ENCODE measurements at regions not wholly inside any gene's neighbourhood (a gene's known extent, or its start where the extent isn't known, plus 50 kb on each side); places are given as distances from the start of the nearest gene placed in this dataset.

DNA sequence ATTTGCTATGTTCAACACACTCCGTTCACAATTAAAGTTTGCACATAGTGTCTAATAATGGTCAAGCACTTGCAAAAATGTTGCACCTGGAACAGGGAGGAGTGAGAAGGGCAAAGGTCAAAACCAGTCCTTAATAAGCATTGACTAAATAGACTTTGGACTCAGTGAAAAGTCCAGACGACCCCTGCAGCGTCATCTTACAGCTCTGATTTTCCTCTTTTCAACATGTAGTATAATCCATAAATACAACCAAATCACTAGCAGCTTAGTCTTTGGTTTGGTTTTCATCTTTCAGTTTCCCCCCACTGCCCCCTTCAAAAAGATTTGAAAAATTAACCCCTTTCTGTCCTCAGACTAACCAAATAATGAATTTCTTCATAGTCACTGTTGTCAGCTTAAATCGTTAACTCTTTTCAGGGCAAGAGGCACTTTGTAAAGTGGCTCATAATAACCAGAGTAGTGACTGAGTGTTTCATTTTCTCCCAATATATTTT is 290.3 kb downstream of the PTPRC start:
- DNase-seq (ENCODE audit: extremely low spot score, insufficient read length, low read depth) (no peak), FAIRE-seq (peak; percentile 50)

DNA sequence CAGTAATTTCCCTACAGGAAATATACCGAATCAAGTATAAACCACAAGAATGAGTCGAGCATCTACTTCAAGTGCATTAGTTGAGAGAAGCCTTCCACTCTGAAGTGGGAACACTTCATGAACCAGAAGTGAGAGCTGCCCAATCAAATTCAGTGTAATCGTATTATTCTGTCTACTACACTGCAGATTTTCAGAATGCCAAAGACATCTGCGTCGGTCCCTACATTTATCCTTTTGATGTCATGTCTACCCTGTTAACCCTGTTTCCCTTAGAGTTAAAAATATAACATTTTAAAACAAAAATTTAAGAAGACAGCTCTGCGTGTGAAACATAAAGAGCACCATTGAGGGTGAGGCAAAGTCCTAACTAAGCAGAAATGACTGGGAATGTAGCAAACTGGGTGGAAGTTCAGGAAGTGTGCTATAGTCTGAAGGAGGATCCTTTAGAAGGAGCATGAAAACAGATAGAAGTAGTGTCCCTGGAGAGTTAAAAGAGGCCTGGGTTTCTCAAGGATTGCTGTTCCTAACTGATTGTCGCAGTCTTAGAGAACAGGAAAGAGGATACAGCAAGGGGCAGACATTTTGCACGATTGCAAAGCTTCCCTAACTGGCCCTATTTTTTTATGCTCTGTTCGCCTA is 291.2 kb downstream of the PTPRC start:
- FAIRE-seq (peak; percentile 26), DNase-seq (ENCODE audit: extremely low spot score, insufficient read length, low read depth) (no peak)

DNA sequence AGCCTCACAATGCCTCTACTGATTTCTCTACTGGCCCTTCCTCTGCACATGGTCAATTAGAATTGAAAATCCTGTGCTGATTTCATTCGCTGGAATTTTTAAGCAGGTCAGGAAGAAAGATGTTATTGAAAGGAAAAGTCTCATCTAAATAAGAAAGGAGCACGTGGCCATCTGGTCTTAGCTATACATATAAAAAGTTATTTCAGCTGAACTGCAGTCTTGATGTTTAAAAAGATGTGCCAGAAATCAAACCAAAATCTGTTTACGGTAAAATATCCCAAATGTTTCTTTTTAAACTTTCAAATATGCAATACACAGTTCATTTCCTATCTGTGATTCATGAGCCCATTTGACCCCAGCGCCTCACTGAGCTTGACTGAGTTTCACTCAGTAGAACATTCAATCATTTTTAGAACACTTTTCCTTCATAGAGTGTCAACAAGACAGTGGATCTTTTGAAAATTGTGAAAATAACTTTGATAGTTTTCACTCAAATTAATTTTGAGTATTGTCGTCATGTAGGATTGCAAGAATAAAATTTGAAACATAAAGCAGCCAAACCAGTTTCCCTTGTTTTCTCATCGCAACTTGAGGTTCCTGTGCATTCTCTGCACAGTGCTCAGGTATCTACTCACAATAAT is 293.6 kb downstream of the PTPRC start:
- FAIRE-seq = peak; percentile 49

DNA sequence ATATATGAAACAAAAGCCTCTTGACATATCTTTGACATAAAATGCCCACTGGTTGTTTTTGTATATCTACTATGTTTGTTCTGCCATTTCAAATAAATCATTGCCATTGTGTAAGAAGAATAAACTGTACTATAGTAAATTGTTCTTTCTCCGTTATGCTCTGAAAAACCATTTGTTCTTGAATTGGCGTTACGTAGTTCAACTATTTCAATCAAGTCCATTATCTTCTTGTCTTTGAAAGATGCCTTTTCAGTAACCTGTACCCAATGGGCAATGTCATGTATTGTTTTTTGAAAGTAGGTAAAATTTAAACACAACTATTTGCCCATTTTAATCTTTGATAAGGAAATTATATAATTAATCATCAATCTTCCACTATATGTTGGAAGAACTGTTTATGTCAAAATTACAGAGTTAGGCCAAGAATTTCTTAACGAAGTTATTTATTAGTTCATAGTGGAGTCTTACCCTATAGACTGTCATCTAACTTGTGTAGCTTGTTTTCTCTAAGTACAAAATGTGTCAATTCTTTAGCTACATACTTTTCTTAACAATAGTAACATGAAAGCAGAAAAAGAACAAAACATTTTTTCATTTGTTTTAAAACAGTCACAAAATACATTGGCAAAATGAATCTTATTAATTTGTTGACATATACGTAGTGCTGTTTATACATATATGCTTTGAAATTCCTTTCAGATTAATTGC is 294.8 kb downstream of the PTPRC start:
- DNase-seq (ENCODE audit: extremely low spot score, insufficient read length, low read depth) (no peak), FAIRE-seq (peak; percentile 29)

More for the DNA sequence above, 293.6 kb downstream of the PTPRC start:
- no peak for DNase-seq (ENCODE audit: extremely low spot score, insufficient read length, low read depth)

DNA sequence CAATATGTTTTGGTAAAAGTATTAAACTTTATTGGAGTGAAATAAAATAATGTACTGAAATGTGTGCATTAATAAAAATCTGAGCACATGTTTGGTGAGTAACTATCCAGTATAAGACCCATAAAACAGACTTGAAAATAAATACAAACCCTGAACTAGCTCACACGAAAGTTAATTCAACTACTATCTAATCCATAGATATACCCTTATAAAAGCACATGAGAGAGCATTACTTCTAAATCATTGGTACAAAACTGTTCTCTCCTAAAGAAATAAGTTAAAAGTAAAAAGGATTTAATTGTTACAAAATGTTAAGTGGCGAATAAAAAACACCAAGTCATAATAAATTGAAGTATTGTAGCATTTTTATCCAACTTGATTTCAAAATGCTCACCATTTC is 295.6 kb downstream of the PTPRC start:
- DNase-seq (ENCODE audit: extremely low spot score, insufficient read length, low read depth) (no peak), FAIRE-seq (no peak)

DNA sequence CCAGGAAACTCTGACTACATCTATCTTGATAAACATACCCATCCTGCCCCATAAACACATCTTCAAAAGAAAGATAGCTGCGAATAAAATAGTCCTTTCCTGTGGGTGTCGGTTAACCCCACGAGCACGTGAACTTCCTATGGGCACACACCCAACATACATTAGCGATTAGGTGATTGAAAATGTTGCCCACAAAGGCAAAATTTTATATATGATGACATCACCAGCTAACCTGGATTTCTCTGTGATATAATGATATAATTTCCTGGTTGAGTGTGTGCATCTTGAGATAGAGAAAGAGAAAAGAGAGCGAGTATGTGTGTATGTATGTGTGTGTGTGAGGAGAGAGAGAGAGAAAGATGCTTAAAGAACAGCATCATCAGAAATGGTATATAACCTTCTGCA is 296.1 kb downstream of the PTPRC start:
- DNase-seq (ENCODE audit: extremely low spot score, insufficient read length, low read depth) (no peak), FAIRE-seq (no peak)

DNA sequence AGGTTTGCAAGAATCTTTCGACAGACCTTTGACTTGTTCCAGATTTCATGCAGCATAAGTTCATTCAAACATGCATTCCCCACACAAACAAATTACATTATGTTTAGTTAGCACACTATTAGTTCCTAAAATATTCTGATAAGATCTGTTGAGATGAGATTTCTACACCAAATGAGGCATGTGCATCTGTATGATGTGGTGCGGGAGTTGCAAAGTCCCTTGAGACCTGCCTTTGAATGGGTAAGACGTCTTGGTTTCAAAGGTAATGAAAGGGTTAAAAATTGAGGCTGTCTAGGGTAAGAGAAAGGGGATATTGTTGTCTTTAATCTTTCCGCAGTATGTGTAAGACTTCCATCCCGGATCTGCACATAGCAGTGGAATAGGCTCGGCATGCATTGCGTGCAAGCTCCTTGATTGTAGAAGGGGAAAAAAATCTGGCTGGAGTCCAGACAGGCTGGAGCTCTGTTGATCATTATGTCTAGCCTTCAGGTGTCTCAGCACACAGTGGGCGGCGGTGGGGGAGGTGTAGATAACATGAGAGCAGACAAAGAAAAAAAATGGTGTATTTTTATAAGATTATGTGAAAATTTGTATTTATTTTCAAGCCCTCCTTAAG is 296.6 kb downstream of the PTPRC start:
- no peak for DNase-seq (ENCODE audit: extremely low spot score, insufficient read length, low read depth)
- peak; percentile 80 for FAIRE-seq

DNA sequence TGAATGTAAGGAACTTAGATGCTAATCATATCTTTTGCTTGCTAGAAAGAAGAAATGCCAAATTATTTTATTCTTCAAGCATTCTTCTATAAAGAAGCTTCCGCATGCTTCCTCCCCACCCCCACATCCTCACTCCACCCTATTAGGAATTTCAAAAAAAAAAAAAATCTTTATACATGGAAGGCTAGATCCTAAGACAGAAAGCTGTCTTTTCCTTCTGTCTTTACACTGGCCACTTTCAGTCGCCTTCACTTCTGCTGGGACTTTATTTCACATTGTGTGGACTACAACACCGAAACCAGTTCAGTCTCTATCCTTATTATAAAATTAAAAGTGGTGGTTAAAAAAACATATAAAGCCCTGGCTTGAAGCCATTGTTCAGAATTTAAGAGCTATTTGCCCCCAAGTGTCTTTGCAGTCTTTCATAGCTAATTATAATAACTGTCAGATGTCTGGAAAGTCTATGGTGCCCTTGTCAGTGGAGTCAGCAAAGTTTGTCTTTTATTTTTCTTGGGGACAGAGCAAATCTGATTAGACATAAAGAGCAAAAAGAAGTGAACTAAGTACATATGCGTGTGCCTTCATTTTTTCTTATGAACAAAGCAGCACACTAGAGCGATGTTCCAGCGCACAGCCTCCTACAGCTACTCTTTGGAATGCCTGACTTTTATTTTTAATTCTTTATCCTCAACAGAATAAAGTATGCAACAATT is 297.7 kb downstream of the PTPRC start:
- FAIRE-seq = no peak
- DNase-seq (ENCODE audit: extremely low spot score, insufficient read length, low read depth) = no peak

DNA sequence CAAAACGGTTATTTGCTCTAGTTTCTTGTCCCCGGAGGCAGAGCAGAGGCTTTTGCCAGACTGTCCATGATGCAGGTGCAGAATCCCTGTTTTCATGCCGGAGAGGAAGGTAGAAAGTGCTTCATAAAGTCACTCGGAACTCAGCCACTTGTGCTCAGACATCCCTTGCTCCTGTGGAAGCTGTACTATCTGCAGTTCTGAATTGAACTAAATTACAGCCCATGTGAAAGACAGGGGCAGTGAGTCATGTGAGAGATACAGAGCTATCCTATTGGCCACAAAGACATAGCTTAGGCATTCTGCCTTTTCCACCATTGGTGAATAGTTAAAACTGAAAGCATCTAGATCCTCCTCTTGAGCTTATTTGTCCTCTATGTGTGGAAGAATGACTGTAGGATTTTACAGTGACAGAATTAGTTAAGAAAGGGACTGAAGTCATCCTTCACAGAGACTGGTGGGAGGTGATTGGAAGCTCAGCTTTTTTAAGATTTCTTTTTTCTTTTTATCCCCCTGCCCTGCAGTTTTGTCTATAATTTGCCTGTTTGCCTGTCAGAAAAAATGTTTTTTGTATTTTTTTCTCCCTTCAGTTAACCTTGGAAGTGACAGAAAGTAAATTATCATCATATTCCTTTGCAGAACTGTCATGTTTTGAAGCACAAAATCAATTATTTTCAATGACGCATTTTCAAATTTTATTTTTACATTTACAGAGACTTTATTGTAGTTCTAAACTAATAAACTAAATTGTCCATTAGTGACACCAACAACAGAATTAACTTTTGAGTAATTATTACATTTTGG is 298.6 kb downstream of the PTPRC start:
- DNase-seq (ENCODE audit: extremely low spot score, insufficient read length, low read depth) (peak; percentile 30), FAIRE-seq (peak; percentile 95)

DNA sequence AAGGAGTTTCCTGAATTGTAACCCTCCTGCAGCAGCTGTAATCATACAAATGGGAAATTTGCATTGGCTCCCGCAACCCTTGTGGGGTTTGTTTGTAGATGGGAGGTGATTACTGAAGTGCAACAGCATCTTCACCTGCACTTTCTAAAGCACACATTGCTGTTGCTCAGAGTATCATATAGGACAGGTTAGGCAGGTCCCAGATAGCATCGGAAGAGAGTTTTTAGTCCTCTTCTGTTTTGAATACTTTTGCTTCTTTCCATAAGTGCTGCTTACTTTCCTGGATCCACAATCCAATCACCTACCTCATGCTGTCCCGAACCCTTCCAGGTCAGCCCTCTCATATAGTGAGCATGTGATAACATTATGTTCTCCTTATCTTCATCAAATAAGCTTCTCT is 300.4 kb downstream of the PTPRC start:
- DNase-seq (ENCODE audit: extremely low spot score, insufficient read length, low read depth) = no peak
- no peak for FAIRE-seq

DNA sequence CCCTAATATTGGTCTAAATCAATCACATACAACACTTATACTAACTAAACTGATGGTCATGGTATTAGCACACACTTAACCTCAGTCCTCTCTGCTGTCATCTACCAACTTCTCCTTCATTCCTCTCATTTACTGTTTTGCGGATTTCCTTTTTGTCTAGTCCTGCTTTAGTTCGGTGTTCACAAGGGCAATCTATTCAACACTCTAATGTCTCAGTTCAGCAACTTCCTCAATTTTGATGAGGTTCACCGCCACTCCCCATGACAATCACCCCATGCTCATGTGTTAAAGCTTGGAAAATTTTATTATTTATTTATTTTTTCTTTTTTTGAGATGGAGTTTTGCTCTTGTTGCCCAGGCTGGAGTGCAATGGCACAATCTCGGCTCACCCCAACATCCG is 301.1 kb downstream of the PTPRC start:
- DNase-seq (ENCODE audit: extremely low spot score, insufficient read length, low read depth) = no peak
- FAIRE-seq = no peak

DNA sequence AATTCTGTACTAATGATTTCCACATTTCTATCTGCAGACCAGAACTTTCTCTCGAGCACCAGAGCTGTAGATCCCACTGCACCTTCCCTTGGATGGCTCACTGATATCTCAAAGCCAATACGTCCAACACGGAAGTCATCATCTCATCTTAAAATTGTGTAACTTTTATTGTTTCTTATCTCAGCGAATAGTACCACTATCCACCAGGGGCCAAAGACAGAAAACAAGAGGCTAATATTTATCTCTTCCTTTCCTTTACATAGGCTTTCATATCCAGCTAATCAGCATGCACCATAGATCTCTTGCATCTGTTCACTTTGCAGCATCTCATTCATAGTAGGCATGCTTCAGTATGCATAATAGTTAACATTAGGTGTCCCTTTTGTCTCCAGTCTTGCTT is 303.6 kb downstream of the PTPRC start:
- FAIRE-seq = no peak
- no peak for DNase-seq (ENCODE audit: extremely low spot score, insufficient read length, low read depth)

DNA sequence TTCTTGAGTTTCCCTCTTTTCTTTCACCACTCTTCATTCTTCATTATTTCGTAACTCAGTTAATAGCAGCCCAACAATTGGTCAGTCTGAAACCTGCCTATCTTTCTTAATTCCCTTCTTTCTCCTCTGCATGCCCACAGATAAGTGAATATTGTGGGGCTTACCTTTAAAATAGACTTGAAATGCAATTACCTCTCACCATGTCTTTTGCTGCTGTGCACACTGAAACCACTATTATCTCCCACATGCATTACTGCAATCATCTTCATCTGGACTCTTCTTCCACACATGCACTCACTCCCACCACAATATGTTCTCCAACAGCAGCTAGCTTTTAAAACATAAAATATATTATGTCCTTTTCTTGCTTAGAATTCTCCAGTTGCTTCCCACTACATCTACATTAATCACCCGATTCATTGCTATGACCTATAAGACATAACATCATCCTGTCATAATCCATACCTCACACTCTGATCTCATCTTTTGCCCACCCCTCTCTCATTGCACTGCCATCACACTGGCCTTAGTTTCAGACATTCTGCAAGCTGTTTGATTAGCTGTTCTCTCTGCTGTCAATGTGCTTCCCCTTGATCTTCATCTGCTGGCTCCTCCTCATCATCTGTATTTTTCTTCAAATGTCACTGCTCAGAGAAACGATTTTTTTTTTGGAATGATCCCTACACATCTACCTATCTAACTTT is 304.8 kb downstream of the PTPRC start:
- DNase-seq (ENCODE audit: extremely low spot score, insufficient read length, low read depth) = no peak
- FAIRE-seq = no peak

DNA sequence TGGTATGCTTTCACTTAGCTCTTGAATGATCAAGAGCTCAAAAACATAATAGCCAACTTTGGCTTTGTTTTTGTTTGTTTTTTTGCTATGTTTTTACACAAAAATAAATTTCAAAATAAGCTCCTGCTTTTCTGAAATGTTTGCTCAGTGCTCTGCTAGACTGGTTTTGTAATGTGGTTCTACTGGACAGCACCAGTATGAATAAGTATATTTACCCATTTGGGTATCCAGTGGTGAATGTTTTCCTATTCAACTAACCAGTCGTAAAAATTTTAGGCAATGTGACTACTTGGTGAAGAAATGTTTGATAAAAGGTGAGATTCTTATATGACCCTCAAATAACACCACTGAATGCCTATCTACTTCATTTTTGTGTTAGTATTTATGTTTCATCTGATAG is 308.6 kb downstream of the PTPRC start:
- no peak for DNase-seq (ENCODE audit: extremely low spot score, insufficient read length, low read depth)
- FAIRE-seq = no peak

DNA sequence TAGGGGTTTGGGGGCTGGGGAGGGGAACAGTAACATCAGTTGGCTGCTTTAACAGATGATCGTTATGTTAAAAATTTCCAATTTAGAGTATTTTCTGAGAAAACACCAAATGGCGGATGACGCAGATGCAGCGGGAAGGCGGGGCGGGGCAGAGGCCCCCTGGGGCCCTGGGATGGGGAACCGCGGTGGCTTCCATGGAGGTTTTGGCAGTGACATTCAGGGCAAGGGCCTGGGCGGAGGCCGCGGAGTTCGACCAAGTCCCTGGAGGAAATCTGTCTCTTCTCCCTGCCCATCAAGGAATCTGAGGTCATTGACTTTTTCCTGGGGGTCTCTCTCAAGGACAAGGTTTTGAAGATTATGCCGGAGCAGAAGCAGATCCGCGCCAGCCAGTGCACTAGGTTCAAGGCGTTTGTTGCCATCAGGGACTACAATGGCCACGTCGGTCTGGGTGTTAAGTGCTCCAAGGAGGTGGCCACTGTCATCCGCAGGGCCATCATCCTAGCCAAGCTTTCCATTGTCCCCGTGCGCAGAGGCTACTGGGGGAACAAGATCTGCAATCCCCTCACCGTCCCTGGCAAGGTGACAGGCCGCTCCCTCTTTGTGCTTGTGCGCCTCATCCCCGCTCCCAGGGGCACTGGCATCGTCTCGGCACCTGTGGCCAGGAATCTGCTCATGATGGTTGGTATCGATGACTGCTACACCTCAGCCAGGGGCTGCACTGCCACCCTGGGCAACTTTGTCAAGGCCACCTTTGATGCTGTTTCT is 310.2 kb downstream of the PTPRC start:
- FAIRE-seq (no peak), DNase-seq (ENCODE audit: extremely low spot score, insufficient read length, low read depth) (no peak)

DNA sequence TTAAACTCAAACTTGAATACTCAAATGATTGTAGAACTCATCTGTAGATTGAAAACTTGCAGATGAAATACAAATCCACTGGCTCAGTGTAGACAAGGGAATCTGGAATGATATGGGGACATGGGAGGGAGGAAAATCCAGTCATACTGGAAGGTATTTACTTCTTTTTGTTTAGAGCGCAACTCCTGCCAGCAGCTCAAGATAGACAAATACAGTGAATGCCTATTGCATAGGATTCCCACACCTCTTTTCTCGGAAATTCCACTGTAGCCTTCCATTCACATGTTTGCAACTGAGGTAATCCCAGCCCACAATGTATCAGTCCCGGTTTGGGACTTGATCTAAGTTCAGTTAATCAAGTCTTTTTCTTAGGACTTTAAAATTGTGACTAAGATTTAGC is 311.2 kb downstream of the PTPRC start:
- no peak for FAIRE-seq
- DNase-seq (ENCODE audit: extremely low spot score, insufficient read length, low read depth) = no peak

DNA sequence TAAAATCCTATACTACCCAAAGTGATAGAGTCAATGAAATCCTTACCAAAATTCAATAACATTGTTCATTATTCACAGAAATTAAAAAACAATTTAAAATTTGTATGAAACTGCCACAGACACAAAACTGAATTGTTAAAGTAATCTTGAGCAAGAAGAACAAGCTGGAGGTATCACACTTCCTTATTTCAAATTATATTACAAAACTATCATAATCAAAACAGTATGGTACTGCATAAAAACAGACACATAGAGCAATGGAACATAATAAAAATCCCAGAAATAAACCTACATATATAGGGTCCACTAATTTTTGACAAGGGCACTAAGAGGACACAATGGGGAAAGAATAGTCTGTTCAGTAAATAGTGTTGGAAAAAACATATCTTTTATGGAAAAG is 316.2 kb downstream of the PTPRC start:
- no peak for FAIRE-seq

DNA sequence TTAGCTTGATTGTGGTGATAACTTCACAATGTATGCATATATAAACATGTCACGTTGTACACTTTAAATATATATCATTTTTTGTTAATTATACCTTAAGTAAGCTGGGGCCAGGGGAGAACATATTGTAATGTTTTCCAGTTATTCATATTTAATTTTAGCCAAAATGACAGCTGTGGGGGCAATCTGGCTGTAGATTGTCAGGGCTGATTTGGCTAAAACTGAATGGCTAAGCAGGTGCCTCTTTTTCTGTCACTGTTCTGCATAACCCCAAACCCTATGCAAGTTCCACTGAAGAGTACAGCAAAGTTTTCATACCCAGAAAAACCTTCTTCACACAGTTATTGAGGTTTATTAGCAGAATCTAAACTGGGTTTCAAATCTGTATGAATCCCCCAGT is 318.2 kb downstream of the PTPRC start:
- DNase-seq (ENCODE audit: extremely low spot score, insufficient read length, low read depth) = no peak
- FAIRE-seq = no peak

More for the DNA sequence above, 316.2 kb downstream of the PTPRC start:
- DNase-seq (ENCODE audit: extremely low spot score, insufficient read length, low read depth) = no peak

Measured in GM18507 (cell line).